ENCODE measurements at regions not wholly inside any gene's neighbourhood (a gene's known extent, or its start where the extent isn't known, plus 50 kb on each side); places are given as distances from the start of the nearest gene placed in this dataset.

GRCh38 chr5:77139001-77139400 lies 51.9 kb upstream of the ZBED3 start:
- no peak for TF ChIP-seq CTCF (optimal IDR thresholded peaks at IDR 0.05 in 1 of 3, IDR thresholded peaks at IDR 0.05 in 1 of 3, conservative IDR thresholded peaks at IDR 0.05 in 1 of 3; ENCODE audit: extremely low read depth in 1 of 3, insufficient read depth in 2 of 3, low read length in 3 of 3)
- TF ChIP-seq EZH2 (IDR thresholded peaks at IDR 0.05; ENCODE audit: low read length) = no peak

Measured in keratinocyte (primary cell).